Sigmoid colon (tissue), 3 donors: ENCODE measurements at regions not wholly inside any gene's neighbourhood (a gene's known extent, or its start where the extent isn't known, plus 50 kb on each side); places are given as distances from the start of the nearest gene placed in this dataset.

Experiments used
- CTCF ChIP-seq, 4 experiments: fragments of 450-650 bp in 3 of 4; fragments of 200-600 bp in 1 of 4; IDR thresholded peaks; one replicate each; pipeline ENCODE4 v1.5.1; 2016 to 2019; ENCODE audit warnings: antibody characterized with exemption in 4 of 4, mild to moderate bottlenecking in 3 of 4, moderate library complexity in 2 of 4
- POLR2A ChIP-seq, 2 donors: fragments of 450-650 bp; IDR thresholded peaks; one replicate each; pipeline ENCODE4 v1.6.1; 2016; ENCODE audit warnings: antibody characterized with exemption in 2 of 2, mild to moderate bottlenecking in 2 of 2, moderate library complexity in 2 of 2

- TF ChIP-seq CTCF (IDR thresholded peaks at IDR 0.05) (no peak), POLR2A (IDR thresholded peaks at IDR 0.05) (no peak)
Measured at GRCh38 chr11:106581399-106581798, 436.9 kb downstream of the GUCY1A2 start.
